ENCODE measurements at regions not wholly inside any gene's neighbourhood (a gene's known extent, or its start where the extent isn't known, plus 50 kb on each side); places are given as distances from the start of the nearest gene placed in this dataset.
"Not testable (repeated sequence)": the region's sequence is repeated elsewhere in the genome, so short reads cannot be mapped to it uniquely, and the experiment has no call there.

- TF ChIP-seq, protein P1, sequence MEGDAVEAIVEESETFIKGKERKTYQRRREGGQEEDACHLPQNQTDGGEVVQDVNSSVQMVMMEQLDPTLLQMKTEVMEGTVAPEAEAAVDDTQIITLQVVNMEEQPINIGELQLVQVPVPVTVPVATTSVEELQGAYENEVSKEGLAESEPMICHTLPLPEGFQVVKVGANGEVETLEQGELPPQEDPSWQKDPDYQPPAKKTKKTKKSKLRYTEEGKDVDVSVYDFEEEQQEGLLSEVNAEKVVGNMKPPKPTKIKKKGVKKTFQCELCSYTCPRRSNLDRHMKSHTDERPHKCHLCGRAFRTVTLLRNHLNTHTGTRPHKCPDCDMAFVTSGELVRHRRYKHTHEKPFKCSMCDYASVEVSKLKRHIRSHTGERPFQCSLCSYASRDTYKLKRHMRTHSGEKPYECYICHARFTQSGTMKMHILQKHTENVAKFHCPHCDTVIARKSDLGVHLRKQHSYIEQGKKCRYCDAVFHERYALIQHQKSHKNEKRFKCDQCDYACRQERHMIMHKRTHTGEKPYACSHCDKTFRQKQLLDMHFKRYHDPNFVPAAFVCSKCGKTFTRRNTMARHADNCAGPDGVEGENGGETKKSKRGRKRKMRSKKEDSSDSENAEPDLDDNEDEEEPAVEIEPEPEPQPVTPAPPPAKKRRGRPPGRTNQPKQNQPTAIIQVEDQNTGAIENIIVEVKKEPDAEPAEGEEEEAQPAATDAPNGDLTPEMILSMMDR (IDR thresholded peaks at IDR 0.05 in 8 of 11, conservative IDR thresholded peaks at IDR 0.05 in 3 of 11), result not testable (repeated sequence)
- TF ChIP-seq POLR2AphosphoS5 (IDR thresholded peaks at IDR 0.05), result not testable (repeated sequence)
Measured at GRCh38 chr16:18127033-18127432, 209.5 kb downstream of the NPIPA8 start.
